WERI-Rb-1 (cell line): ENCODE measurements at regions not wholly inside any gene's neighbourhood (a gene's known extent, or its start where the extent isn't known, plus 50 kb on each side); places are given as distances from the start of the nearest gene placed in this dataset.

Experiments
- DNase-seq: peaks from one replicate; pipeline ENCODE4 v3.0.0-alpha.2; 2020
- H3K27ac ChIP-seq: fragments of 250-450 bp; sonication (Bioruptor Pico); 2 replicates; pipeline ENCODE4 v1.5.1; 2020; ENCODE audit warnings: mild to moderate bottlenecking, moderate library complexity
- H3K27me3 ChIP-seq: fragments of 250-450 bp; sonication (Bioruptor Pico); 2 replicates; pipeline ENCODE4 v1.5.1; 2021; ENCODE audit warnings: mild to moderate bottlenecking, low read depth, moderate library complexity; ENCODE audit not compliant: insufficient read depth, severe bottlenecking
- H3K36me3 ChIP-seq: fragments of 250-450 bp; sonication (Bioruptor Pico); 2 replicates; pipeline ENCODE4 v1.5.1; 2020; ENCODE audit warnings: mild to moderate bottlenecking, moderate library complexity
- H3K4me3 ChIP-seq: 2 replicates; pipeline ENCODE4 v1.5.1; 2011; ENCODE audit warnings: low read depth, mild to moderate bottlenecking, control low read depth, low read length
- H3K9me3 ChIP-seq: fragments of 250-450 bp; sonication (Bioruptor Pico); 2 replicates; pipeline ENCODE4 v1.5.1; 2021; ENCODE audit warnings: mild to moderate bottlenecking, moderate library complexity; ENCODE audit not compliant: severe bottlenecking
- CTCF ChIP-seq: IDR thresholded peaks from 2 replicates; pipeline ENCODE4 v1.5.1; 2011; ENCODE audit warnings: low read depth, mild to moderate bottlenecking, control low read depth, inconsistent platforms, low read length

GRCh38 chr6:150548330-150548729 lies 51.4 kb upstream of the PLEKHG1 start:
- no peak for TF ChIP-seq CTCF
- H3K27ac ChIP-seq = no peak overlapping the region
- no peaks in the 10 kb centered on the region for H3K9me3 ChIP-seq
- H3K27me3 ChIP-seq = peaks cover 4% of the 10 kb centered on the region
- no peak overlapping the region for H3K4me3 ChIP-seq
- DNase-seq = no peak
- no peaks in the 10 kb centered on the region for H3K36me3 ChIP-seq

GRCh38 chr6:150549007-150549406 lies 50.7 kb upstream of the PLEKHG1 start:
- peak; percentile 24 for DNase-seq
- no peaks in the 10 kb centered on the region for H3K9me3 ChIP-seq
- peaks cover 4% of the 10 kb centered on the region for H3K27me3 ChIP-seq
- no peaks in the 10 kb centered on the region for H3K36me3 ChIP-seq
- TF ChIP-seq CTCF = 0 out of 2 replicates have a peak, but pooled peaks have one; percentile 14
- no peak overlapping the region for H3K4me3 ChIP-seq
- H3K27ac ChIP-seq = no peak overlapping the region

DNA sequence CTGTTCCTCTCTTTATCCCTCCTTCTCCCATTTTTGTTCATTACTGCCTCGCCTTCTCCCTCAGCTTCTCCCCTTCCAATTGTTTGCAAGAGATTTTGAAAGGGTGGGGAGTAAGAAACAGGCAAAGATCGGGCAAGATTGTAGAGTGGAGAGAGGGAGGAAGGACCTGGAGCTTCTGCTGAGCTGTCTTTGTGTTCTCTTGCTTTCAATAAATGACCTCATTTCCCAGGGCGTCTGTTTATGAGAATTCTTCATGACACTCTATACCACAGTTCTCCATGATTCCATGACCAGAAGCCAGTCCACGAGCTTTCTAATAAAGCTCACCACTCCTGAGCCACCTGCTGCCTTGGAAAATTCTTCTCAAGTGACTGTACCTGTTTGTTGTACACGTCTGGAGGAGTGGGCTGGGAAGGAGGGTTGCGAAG lies 50.0 kb upstream of the PLEKHG1 start:
- DNase-seq = no peak
- no peaks in the 10 kb centered on the region for H3K9me3 ChIP-seq
- peaks cover 4% of the 10 kb centered on the region for H3K27me3 ChIP-seq
- no peak overlapping the region for H3K27ac ChIP-seq
- no peak overlapping the region for H3K4me3 ChIP-seq
- no peak for TF ChIP-seq CTCF
- no peaks in the 10 kb centered on the region for H3K36me3 ChIP-seq
